Prostate gland (tissue), 2 donors: ENCODE measurements at regions not wholly inside any gene's neighbourhood (a gene's known extent, or its start where the extent isn't known, plus 50 kb on each side); places are given as distances from the start of the nearest gene placed in this dataset.

Experiments
- CTCF ChIP-seq, 4 experiments: fragments of 200-600 bp in 2 of 4; fragments of 450-650 bp in 2 of 4; sonication (generic) in 2 of 4; IDR thresholded peaks; 1 replicate in 3 of 4; 2 replicates in 1 of 4; pipeline ENCODE4 v1.5.1; 2016 to 2019; ENCODE audit warnings: antibody characterized with exemption in 4 of 4, mild to moderate bottlenecking in 2 of 4, moderate library complexity in 2 of 4
- POLR2A ChIP-seq: fragments of 450-650 bp; IDR thresholded peaks from one replicate; pipeline ENCODE4 v1.6.1; 2016; ENCODE audit warnings: antibody characterized with exemption, mild to moderate bottlenecking
- POLR2AphosphoS5 ChIP-seq: sonication (generic); formaldehyde crosslinking; IDR thresholded peaks from one replicate; pipeline ENCODE4 v1.6.1; 2017; ENCODE audit warnings: antibody characterized with exemption

GRCh38 chr7:42407833-42408232, 170.8 kb upstream of the GLI3 start:
- no peak for TF ChIP-seq POLR2A
- TF ChIP-seq CTCF (IDR thresholded peaks at IDR 0.05) = no peak
- no peak for TF ChIP-seq POLR2AphosphoS5
